ENCODE measurements at regions not wholly inside any gene's neighbourhood (a gene's known extent, or its start where the extent isn't known, plus 50 kb on each side); places are given as distances from the start of the nearest gene placed in this dataset.

DNA sequence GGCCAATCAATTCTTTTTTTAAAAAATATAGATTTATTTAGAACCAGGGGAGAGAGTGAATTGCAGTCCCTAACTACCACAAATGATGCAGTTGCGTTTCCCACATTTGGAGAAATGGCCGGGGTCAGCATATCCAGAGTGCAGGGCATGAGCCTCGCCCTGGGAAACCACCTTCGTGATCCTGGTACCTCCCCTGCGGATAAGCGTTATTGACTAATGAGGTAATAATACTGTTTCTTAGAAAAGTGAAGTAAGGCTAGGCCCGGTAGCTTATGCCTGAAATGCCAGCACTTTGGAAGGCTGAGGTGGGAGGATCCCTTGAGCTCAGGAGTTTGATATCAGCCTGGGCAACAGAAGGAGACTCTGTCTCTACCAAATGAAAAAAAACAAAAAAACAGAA is 111.5 kb upstream of the SLC45A1 start:
- in situ Hi-C loops (cut with MboI; ENCODE audit: low sequenced_read_pairs, unreplicated experiment) = no loop called here
- no peak for DNase-seq (ENCODE audit: low spot score)
- TF ChIP-seq, protein P1, sequence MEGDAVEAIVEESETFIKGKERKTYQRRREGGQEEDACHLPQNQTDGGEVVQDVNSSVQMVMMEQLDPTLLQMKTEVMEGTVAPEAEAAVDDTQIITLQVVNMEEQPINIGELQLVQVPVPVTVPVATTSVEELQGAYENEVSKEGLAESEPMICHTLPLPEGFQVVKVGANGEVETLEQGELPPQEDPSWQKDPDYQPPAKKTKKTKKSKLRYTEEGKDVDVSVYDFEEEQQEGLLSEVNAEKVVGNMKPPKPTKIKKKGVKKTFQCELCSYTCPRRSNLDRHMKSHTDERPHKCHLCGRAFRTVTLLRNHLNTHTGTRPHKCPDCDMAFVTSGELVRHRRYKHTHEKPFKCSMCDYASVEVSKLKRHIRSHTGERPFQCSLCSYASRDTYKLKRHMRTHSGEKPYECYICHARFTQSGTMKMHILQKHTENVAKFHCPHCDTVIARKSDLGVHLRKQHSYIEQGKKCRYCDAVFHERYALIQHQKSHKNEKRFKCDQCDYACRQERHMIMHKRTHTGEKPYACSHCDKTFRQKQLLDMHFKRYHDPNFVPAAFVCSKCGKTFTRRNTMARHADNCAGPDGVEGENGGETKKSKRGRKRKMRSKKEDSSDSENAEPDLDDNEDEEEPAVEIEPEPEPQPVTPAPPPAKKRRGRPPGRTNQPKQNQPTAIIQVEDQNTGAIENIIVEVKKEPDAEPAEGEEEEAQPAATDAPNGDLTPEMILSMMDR (IDR thresholded peaks at IDR 0.05; ENCODE audit: borderline replicate concordance, control extremely low read depth, extremely low read depth, insufficient read depth, missing control alignments) = no peak

- no peak for DNase-seq (ENCODE audit: low spot score)
- TF ChIP-seq, protein P1 (IDR thresholded peaks at IDR 0.05; ENCODE audit: borderline replicate concordance, control extremely low read depth, extremely low read depth, insufficient read depth, missing control alignments) = no peak
- in situ Hi-C loops (cut with MboI; ENCODE audit: low sequenced_read_pairs, unreplicated experiment) = no loop called here
These were observed 112.1 kb upstream of the SLC45A1 start for GRCh38 chr1:8205771-8206170.

DNA sequence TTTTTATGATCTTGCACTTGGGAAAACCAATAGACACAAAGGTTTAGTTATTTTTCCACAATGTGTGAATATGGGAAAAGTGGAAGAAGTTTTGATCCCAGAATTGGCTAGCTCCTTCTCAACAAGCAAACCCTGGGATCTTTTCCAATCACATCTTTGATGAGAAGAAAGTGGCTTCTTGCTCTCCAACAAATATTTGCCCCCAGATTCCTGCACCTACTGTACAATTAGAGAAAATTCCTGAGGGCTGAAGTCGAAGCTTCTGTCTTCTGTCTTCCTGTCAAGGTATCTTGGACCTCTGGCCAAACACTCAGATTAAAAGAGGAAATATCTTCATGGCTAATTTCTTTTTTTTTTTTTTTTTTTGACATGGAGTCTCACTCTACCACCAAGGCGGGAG is 113.1 kb upstream of the SLC45A1 start:
- in situ Hi-C loops (cut with MboI; ENCODE audit: low sequenced_read_pairs, unreplicated experiment) = no loop called here
- DNase-seq (ENCODE audit: low spot score) = no peak
- TF ChIP-seq, protein P1 (IDR thresholded peaks at IDR 0.05; ENCODE audit: borderline replicate concordance, control extremely low read depth, extremely low read depth, insufficient read depth, missing control alignments) = no peak

GRCh38 chr1:8203551-8203950 is 114.4 kb upstream of the SLC45A1 start:
- in situ Hi-C loops (cut with MboI; ENCODE audit: low sequenced_read_pairs, unreplicated experiment) = no loop called here
- DNase-seq (ENCODE audit: low spot score) = no peak
- TF ChIP-seq, protein P1 (IDR thresholded peaks at IDR 0.05; ENCODE audit: borderline replicate concordance, control extremely low read depth, extremely low read depth, insufficient read depth, missing control alignments) = no peak

- TF ChIP-seq, protein P1 (IDR thresholded peaks at IDR 0.05; ENCODE audit: borderline replicate concordance, control extremely low read depth, extremely low read depth, insufficient read depth, missing control alignments) = no peak
- in situ Hi-C loops (cut with MboI; ENCODE audit: low sequenced_read_pairs, unreplicated experiment) = no loop called here
- no peak for DNase-seq (ENCODE audit: low spot score)
These were observed 114.9 kb upstream of the SLC45A1 start for GRCh38 chr1:8203056-8203455.

GRCh38 chr1:8202182-8202905 is 115.6 kb upstream of the SLC45A1 start:
- in situ Hi-C loops (cut with MboI; ENCODE audit: low sequenced_read_pairs, unreplicated experiment) = no loop called here
- no peak for DNase-seq (ENCODE audit: low spot score)
- TF ChIP-seq, protein P1 (IDR thresholded peaks at IDR 0.05; ENCODE audit: borderline replicate concordance, control extremely low read depth, extremely low read depth, insufficient read depth, missing control alignments) = no peak
